Esophagus muscularis mucosa (tissue), 3 donors: ENCODE measurements at regions not wholly inside any gene's neighbourhood (a gene's known extent, or its start where the extent isn't known, plus 50 kb on each side); places are given as distances from the start of the nearest gene placed in this dataset.

Source experiments
- CTCF ChIP-seq, 3 experiments: fragments of 200-600 bp in 2 of 3; fragments of 450-650 bp in 1 of 3; sonication (generic) in 2 of 3; IDR thresholded peaks; one replicate each; pipeline ENCODE4 v1.5.1; 2017 to 2019; ENCODE audit warnings: antibody characterized with exemption in 3 of 3, mild to moderate bottlenecking in 2 of 3, moderate library complexity in 1 of 3
- POLR2A ChIP-seq: fragments of 450-650 bp; IDR thresholded peaks from one replicate; pipeline ENCODE4 v1.6.1; 2017; ENCODE audit warnings: antibody characterized with exemption, moderate library complexity, mild to moderate bottlenecking, low read depth

GRCh38 chr1:214899908-214900460 lies 182.6 kb upstream of the KCNK2 start:
- no peak for TF ChIP-seq CTCF (IDR thresholded peaks at IDR 0.05)
- TF ChIP-seq POLR2A: no peak
